GM13977 (cell line): ENCODE measurements at regions not wholly inside any gene's neighbourhood (a gene's known extent, or its start where the extent isn't known, plus 50 kb on each side); places are given as distances from the start of the nearest gene placed in this dataset.

Experiments used
- DNase-seq: peaks from one replicate; pipeline ENCODE4 v3.0.0; 2012; ENCODE audit warnings: low spot score
- in situ Hi-C: fragments of 300-500 bp; cut with MboI; formaldehyde crosslinking; loops from one replicate; pipeline ENCODE4 v1.12.0; 2022; ENCODE audit warnings: low sequenced_read_pairs, low pct_unique_long_range_greater_than_20kb, mixed read lengths, inconsistent platforms; ENCODE audit not compliant: unreplicated experiment
- TF ChIP-seq, protein P1 (sequence below): IDR thresholded peaks from 2 replicates; pipeline ENCODE4 v1.5.1; 2012; ENCODE audit warnings: mild to moderate bottlenecking, control low read depth; ENCODE audit not compliant: insufficient read depth; ENCODE audit errors: extremely low read depth, missing control alignments

DNA sequence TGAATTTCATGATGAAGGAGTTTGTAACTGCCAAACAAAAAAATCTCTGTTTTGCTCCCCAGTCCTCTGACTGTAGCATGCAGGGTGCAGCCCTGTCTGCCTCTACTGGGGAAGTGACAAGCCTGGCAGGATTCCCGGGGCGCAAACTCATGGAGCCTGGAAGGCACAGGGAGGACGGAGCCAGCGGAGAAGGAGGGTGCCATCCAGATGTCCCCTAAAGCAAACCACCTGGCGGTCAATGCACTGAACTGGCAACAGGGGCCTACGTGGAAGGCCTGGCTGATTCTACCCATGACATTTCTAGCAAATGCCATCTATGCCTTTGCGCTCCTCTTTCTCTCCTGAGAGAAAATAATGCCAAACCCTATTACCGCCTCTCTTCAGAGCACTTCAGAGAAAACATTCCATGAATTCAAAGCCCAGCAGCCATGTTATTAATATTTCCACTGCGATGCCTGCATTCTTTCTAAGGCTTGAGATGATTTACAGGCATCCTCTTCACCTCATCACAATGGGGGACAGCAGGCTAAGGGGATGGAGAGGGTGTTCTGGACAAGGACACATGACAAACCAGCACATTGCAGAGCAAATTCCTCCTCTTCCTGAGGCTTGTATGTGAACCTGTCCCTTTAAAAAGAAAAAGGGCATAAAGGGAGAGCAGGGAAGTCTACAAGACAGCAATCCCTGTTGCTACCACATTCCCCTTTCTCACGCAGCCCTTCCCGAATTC lies 329.3 kb upstream of the NOCT start:
- TF ChIP-seq, protein P1, sequence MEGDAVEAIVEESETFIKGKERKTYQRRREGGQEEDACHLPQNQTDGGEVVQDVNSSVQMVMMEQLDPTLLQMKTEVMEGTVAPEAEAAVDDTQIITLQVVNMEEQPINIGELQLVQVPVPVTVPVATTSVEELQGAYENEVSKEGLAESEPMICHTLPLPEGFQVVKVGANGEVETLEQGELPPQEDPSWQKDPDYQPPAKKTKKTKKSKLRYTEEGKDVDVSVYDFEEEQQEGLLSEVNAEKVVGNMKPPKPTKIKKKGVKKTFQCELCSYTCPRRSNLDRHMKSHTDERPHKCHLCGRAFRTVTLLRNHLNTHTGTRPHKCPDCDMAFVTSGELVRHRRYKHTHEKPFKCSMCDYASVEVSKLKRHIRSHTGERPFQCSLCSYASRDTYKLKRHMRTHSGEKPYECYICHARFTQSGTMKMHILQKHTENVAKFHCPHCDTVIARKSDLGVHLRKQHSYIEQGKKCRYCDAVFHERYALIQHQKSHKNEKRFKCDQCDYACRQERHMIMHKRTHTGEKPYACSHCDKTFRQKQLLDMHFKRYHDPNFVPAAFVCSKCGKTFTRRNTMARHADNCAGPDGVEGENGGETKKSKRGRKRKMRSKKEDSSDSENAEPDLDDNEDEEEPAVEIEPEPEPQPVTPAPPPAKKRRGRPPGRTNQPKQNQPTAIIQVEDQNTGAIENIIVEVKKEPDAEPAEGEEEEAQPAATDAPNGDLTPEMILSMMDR = no peak
- in situ Hi-C loops = loop anchor here (25.0 kb wide), 1 partner anchor 649 kb away; no protein-coding TSS in a partner anchor
- DNase-seq = no peak

DNA sequence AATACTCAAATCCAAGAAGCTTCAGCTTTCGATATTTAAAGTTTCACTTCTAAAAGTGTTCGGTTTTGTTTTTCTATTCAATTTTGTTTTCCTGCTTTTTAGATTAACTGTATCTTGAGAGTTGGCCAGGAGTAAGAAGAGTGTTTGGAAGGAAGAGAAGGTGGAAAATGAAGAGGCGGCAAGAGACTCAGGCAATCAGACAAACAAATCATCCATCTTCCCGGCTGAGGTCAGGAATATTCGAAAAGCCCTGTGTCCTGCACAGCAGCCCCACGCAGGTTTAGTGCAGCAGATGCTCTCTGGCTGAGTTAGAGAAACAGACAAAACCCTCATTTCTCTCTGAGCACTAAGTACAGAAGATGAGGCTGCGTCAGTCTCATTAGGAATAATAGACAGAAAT lies 330.3 kb upstream of the NOCT start:
- DNase-seq = no peak
- TF ChIP-seq, protein P1 = no peak
- in situ Hi-C loops = loop anchor here (25.0 kb wide), 1 partner anchor 648 kb away; no protein-coding TSS in a partner anchor

DNA sequence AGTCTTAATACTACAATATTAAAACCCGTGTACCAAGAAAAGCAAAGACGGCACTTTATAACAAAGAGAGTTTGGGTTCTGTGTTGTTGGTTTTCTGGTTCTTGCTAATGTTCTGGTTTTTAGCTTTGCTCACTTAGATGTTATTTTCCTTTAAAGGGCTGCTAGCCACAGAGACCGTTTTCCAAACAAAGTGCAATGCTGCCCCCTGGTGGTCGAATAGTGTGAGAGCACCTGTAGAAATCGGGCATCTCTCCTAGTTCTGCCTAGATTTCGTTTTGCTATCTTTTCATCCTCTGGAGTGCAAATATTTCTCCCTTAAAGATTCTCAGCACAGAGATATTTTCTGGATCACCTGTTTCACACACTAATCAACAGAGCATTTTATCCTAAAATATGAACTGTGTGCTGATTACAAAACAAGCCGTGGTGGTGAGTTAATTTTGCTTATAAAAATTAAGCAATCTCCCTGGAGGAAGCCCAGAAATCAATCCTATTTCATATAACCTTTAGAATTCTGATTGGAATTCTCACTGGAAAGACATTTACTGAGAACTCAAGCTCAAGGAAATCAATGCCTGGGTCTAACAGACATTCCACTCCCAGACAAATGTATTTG lies 334.5 kb upstream of the NOCT start:
- TF ChIP-seq, protein P1 = peak; percentile 84
- in situ Hi-C loops = loop anchor here (25.0 kb wide), 1 partner anchor 644 kb away; no protein-coding TSS in a partner anchor
- DNase-seq = peak; percentile 48

DNA sequence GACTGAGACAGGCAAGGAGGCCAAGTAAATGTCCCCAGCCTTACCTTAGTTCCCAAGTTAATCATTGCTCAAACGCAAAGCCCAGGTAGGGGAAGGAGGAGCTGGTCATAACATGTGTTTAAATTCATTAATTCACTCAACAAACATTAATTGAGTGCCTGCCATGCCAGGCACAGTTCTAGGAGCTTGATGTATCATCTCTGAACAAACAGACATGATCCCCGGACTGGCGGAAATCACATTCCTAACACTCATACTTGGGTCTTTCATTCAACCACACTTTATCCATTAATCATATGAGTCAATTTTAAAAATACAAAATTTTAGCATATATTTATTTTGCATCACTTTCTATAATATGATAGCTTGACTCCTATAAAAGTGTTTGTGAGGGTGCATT lies 335.3 kb upstream of the NOCT start:
- no peak for DNase-seq
- in situ Hi-C loops = loop anchor here (25.0 kb wide), 1 partner anchor 643 kb away; no protein-coding TSS in a partner anchor
- TF ChIP-seq, protein P1 = no peak

DNA sequence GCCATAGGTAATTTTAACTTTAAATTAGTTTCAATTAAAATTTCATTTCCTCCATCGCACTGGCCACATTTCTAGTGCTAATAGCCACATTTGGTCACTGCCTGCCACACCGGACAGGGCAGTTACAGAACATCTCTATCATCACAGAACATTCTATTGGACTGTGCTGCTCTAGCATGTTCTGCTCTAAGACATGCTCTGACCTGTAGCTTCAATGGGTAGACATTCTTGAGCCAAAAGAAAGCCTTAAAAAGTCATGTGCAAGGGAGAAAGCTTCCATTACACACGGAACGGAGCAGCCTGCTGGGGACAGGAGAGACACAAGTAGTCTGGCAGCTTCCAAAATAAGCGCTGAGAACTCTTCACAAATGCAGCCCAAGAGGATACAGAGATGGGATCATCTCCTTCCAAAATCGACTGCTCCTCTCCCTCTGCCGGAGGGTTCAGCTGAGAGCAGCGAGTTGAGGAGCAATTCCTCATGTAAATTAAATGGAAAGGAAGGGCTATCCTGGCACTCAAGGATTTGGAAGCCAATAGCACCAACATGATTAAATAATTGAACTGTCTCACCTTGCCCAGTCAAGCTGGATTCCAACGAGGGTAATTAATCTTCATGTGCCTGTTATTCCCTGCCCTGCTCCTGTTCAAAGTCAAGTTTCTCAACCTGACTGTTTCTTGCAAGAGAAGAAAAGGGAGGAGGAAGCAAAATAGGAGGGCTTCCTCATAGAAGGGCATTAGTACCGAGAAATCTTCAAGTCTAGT lies 336.4 kb upstream of the NOCT start:
- TF ChIP-seq, protein P1 = no peak
- in situ Hi-C loops = loop anchor here (25.0 kb wide), 1 partner anchor 642 kb away; no protein-coding TSS in a partner anchor
- DNase-seq = no peak

DNA sequence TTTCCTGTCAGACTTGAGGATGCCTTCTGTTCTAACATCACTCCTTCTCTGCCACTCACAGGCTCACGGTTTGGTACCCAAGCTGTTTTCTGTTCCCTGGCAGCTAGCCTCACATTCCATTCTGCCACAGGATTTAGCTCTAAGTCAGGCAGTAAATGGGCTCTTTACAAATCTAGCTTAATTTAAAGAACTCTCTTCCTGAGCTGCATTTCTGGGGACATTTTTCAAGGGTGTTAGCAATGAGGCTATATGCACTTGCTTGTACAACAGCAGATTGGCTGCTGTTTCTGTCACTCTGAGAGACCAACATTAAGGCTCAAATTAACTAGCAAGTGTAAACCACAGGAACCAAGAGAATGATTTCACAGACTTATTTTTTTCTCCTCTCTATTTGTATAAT lies 337.8 kb upstream of the NOCT start:
- in situ Hi-C loops = loop anchor here (25.0 kb wide), 1 partner anchor 640 kb away; no protein-coding TSS in a partner anchor
- TF ChIP-seq, protein P1 = no peak
- DNase-seq = peak; percentile 13
